Fibroblast of skin of right quadriceps (primary cell): ENCODE measurements at regions not wholly inside any gene's neighbourhood (a gene's known extent, or its start where the extent isn't known, plus 50 kb on each side); places are given as distances from the start of the nearest gene placed in this dataset.

Source experiments
- DNase-seq: peaks from one replicate; pipeline ENCODE4 v3.0.0-alpha.2; 2013

DNA sequence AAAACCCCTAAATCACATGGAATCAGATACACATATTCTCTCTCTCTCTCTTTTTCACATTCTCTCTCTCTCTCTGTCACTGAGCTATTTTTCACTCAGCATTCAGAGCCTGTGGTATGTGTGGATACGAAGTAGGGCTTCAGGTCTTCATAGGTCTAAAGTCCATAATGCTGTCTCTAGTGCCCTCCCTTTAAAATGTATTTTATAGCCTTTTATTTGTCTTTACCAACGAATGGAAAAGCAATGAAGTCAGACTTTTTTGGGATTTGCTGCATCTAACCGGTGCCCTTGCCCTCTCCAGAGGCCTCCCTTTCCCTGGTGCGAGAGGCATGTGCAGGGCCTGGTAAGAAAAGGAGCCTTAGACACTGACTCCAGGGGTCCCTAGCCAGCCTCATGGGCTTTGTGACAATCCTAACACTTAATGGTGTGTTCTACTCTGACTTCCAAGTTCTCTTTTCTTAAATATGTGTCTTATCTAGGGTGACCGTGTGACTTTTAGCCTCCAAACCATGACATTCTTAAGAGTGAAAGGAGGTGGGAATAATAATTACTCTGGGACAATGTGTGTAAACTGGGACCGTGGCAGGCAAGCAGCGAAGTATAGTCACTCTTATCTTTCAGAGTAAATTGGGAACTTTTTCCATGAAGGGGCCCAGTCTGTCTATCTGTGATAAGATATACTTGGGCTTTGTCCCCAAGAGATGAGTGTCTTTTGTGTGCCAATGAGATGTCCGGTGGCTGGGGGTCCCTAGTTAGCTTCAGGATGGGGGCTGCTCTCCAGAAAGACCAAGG, 101.1 kb downstream of the B3GNT2 start:
- no peak for DNase-seq

DNA sequence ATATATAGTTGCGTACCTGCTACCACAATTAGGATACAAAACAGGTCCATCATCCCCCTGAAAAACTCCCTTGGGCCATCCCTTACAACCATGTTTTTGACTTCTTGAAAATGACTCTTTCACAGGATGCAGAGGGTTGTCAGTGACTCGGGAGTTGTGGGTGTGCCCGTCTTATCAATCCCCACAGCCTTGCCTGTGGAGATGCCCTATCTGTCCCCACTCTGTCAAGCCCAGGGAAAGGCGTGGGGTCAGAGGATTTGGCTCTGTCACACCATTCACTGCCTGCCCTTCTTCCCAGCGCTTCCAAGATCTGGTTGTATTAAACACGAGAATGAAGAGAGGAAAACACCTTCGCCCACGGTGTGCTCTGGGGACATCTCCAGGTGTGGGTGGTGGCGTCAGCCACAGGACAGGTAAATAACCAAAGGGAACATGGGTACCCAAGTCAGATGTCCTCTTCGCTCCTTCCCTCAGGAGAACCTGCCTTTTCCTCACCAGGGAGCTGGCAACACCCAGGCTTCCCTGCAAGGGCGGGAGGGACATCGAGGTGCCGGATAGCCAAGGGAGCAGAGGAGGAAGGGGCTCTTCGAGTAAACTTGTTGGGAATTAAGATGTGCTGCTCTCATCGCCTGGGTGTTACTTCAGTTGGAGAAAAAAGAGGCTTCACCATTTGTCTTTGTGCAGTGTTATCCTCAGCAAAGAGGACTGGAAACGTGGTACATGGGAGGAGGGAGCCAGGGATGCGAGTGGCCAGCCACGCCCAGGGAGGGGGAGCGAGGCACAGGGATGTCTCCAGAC, 100.3 kb downstream of the B3GNT2 start:
- no peak for DNase-seq

DNA sequence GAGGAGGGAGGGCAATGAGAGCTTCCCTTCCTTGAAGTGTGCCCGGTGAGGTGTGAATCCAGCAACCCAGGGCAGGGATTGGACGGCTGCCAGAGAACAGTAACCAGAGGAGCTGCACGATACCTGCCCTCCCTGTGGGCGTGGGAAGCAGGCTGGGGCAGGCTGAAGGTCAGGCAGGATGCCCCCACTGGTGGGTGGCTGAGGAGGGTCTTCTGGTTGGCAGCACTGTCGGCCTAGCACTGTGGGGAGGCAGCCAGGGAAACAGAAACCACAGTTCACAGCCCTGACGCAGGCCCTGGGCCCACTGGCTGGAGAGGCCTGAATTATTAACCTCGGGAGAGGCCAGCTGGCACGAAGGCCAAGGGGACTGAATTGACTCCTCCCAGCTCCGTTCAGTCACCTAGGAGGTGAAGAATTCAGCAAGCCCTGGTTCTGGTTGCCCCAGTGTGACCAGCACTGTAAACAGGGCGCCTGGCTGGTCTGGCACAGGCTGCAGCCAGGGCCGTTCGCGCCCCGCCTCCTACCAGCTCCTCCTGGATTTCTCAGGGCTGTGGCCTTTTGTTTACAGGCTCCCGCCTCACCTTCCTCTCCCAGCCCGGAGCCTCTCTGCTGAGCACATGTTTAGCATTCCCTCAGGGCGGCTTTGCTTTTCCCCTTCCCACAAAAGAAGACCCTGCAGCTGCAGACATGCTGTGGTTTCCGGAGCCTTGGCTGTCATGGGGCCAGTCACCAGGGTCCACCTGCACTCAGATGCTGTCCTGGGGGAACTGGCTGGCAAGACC, 97.8 kb downstream of the B3GNT2 start:
- DNase-seq = no peak

DNA sequence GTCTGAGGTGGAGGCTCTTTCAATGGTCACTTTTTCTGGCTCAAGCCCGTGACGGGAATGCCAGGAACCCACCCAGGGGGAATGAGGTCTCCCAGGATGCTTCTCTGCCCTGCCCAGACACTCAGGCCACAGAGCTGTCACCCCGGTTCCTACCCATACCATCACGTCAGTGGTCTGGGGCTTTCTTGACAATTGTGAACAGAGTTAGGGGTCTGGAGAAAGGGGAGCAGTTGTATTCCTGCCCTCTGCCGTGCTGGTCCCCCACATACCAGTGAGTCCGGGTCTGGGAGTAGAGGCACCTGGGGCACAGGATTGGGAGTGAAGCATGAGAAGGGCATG, 97.2 kb downstream of the B3GNT2 start:
- no peak for DNase-seq

- no peak for DNase-seq
These were observed 96.3 kb downstream of the B3GNT2 start for GRCh38 chr2:62292190-62292589.

- DNase-seq = no peak
These were observed 95.7 kb downstream of the B3GNT2 start for GRCh38 chr2:62291517-62292137.

DNA sequence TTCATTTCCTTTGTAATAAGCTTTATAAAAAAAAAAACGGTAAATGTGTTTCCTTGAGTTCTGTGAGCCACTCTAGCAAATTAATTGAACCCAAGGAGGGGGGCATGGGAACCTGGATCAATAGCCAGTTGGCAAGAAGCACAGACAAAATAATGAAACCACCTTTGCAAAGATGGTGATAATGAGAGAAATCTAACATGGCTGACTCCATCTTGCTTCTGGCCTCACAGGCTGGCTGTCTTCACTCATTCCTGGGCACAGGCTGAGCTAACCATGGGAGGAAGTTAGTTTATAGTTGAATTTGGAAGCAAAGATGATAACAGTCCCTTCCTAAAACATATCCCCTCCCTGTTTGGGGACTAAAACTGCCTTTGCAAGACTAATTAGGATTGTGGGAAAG, 95.1 kb downstream of the B3GNT2 start:
- DNase-seq = no peak

DNA sequence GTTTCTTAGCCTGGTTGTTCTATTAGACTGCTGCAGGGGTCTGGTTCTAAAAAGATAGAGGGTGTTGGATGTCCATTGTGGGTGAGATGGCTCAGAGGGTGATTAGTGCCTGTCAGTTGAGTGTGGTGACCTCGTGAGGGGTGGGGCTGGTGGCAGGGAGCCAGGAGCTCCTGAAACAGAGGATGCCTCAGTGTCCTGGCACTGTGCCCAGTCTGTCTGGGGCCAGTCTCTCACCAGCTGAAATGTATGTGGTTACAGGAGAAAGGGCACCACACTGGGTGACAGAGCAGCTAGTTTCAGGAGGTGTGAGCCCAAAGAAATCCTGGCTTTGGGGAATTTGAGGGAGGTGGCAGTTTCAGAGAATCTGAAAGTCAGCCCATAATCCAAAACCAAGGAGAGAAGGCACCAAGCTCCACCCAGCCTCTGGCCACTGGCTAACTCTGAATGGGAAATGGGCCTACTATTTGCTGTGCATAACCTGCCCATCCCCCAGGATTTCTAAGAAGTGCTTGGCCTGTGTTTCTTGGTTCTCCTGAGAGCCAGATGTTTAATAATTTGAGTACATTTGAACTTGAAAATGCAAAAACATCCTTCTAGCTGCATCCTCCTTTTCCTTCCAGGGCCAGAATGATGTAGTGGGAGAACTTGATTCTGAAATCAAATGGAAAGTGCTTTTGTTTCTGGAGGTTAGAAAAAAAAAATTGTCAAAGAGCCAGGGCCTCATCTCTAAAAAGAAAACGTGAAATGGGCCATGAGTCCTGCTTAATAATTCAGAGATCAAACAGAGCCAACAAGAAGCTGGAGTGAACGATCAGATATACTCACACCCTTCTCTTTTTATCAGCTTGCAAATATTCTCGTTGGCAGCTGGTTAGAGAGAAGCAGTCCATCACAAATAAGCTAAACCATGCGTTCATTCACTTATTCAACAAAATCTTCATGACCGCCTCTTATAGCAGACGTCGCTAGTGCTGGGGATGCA, 92.3 kb downstream of the B3GNT2 start:
- peak; percentile 54 for DNase-seq

DNA sequence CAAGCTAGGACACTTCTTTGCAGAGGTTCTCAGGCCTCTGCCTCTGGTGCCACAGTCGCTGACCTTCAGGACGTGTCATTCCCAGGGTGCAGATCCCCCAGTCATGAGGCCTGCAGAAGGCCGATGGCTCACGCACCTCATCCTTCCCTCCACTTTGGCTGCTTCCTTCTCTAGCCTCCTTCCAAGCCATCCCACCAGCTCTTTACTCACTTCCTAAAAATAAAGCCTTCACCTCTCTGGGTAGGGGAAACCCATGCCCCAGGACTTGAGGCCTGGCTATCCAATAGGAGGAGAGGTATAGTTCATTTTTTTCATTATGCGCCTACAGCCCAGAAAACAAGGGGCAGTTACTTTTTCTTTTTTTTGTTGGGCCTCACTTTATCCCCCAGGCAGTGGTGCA, 91.4 kb downstream of the B3GNT2 start:
- DNase-seq = no peak

GRCh38 chr2:62286089-62286785, 90.3 kb downstream of the B3GNT2 start:
- DNase-seq = no peak

DNA sequence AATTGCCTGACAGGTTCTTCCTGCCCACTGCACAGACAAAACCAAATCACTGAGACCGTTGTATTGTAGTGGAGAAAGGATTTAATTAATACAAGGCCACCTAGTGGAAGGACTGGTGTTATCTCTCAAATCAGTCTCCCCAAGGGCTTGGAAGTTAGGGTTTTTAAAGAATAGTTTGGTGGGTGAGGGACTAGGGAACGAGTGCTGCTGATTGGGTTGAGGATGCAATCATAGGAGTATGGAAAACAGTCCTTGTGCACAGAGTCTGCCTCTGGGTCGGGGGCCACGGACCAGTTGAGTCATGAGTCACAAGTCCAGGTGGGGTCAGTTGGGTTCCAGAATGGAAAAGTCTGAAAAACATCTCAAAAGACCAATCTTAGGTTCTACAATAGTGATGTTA, 89.1 kb downstream of the B3GNT2 start:
- no peak for DNase-seq

GRCh38 chr2:62284471-62284870, 88.6 kb downstream of the B3GNT2 start:
- DNase-seq = no peak

GRCh38 chr2:62283147-62283546, 87.2 kb downstream of the B3GNT2 start:
- no peak for DNase-seq

GRCh38 chr2:62281663-62282062, 85.7 kb downstream of the B3GNT2 start:
- DNase-seq = no peak

DNA sequence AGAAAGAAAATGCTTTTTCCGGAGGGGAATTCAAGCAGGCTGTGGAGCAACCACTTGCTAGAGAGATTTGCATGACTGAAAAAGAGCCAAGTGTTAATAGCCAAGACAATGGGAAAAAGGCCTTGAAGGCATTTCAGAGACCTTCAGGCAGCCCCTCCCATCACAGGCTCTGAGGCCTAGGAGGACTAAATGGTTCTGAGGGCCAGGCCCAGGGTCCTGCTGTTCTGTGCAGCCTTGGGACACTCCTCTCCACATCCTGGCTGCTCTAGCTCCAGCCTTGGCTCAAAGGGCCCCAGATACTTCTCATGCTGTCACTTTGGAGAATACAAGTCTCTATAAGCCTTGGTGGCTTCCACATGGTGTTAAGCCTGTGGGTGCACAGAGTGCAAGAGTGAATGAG, 81.8 kb downstream of the B3GNT2 start:
- DNase-seq = no peak
